Ectodermal cell (in vitro differentiated cells): ENCODE measurements at regions not wholly inside any gene's neighbourhood (a gene's known extent, or its start where the extent isn't known, plus 50 kb on each side); places are given as distances from the start of the nearest gene placed in this dataset.

ENCODE experiments used
- H3K27ac ChIP-seq: 2 replicates; pipeline ENCODE4 v1.7.0; 2013; ENCODE audit warnings: mild to moderate bottlenecking, low read depth, low read length; ENCODE audit not compliant: insufficient read depth, poor library complexity, severe bottlenecking
- H3K27me3 ChIP-seq: 2 replicates; pipeline ENCODE4 v1.7.0; 2013; ENCODE audit warnings: mild to moderate bottlenecking, low read length; ENCODE audit not compliant: insufficient read depth, control insufficient read depth, poor library complexity, severe bottlenecking
- H3K36me3 ChIP-seq: one replicate; pipeline ENCODE4 v1.7.0; 2013; ENCODE audit warnings: low read length; ENCODE audit not compliant: control insufficient read depth, insufficient read depth
- H3K4me1 ChIP-seq: one replicate; pipeline ENCODE4 v1.7.0; 2013; ENCODE audit warnings: low read length; ENCODE audit not compliant: control insufficient read depth, insufficient read depth
- H3K4me3 ChIP-seq: 2 replicates; pipeline ENCODE4 v1.7.0; 2013; ENCODE audit warnings: low read depth, low read length, control low read depth; ENCODE audit not compliant: insufficient read depth
- H3K9me3 ChIP-seq: 2 replicates; pipeline ENCODE4 v1.7.0; 2013; ENCODE audit warnings: mild to moderate bottlenecking, low read length, moderate library complexity; ENCODE audit not compliant: control insufficient read depth
- WGBS, 2 experiments: methylation state at CpG; one replicate each; pipeline ENCODE4 v1.1.7; 2013; ENCODE audit warnings: missing lambda C conversion rate in 2 of 2; 5-methylcytosine and 5-hydroxymethylcytosine counted together

DNA sequence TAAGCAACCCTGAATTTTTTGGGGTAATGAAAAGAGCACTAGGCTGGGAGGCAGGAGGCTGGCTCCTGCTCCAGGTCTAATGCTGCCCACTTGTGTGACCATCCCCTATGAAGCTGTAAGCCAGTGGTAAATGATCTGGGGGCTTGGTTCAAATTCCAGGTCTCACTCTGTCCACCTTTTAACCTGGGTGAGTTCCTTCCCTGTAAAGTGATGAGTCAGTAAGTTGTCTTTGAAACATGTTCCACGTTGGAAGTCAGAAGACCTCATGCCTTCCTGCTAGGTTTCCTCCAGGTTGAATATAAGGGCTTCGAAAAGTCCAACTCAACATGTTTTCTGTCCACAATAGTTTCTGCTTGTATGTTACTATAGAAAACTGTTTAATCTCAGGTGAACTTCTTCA is 160.9 kb upstream of the MYT1L start:
- no peaks in the 10 kb centered on the region for H3K4me1 ChIP-seq
- H3K36me3 ChIP-seq, result no peaks in the 10 kb centered on the region
- no peak overlapping the region for H3K4me3 ChIP-seq
- H3K27ac ChIP-seq, result no peak overlapping the region
- H3K27me3 ChIP-seq, result no peaks in the 10 kb centered on the region
- WGBS, 2 experiments, result 89 to 92% methylated on average over 1 to 2 of the region's 2 CpGs
- H3K9me3 ChIP-seq, result no peaks in the 10 kb centered on the region

- Histone ChIP-seq H3K27ac (no peak overlapping the region), H3K27me3 (no peaks in the 10 kb centered on the region), H3K4me1 (no peaks in the 10 kb centered on the region), H3K9me3 (no peaks in the 10 kb centered on the region), H3K4me3 (no peak overlapping the region), H3K36me3 (no peaks in the 10 kb centered on the region)
- WGBS, 2 experiments, result 95 to 97% methylated on average over 7 to 8 of the region's 8 CpGs
These were observed 153.2 kb upstream of the MYT1L start for GRCh38 chr2:2484301-2484700.

DNA sequence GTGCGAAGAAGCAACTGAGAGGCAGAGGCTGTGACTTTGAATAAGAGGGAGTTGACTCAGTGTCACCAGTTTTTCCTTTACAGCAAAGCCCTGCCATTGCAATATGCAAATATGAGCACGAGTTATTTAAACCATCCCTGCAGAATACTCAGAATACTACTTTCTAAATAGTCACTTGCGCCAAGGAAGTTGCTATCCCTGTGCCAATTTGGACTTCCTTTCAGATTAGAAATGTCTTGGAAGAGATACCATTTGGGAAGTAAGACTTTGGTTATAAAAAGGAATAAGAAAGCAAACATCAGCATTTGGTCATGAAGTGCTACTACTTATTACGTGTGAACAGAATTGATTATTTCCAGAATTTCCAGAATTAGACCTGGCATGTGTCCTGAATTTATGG is 151.8 kb upstream of the MYT1L start:
- no peaks in the 10 kb centered on the region for H3K36me3 ChIP-seq
- 93 to 98% methylated on average over 4 of the region's 4 CpGs for WGBS, 2 experiments
- no peak overlapping the region for H3K4me3 ChIP-seq
- H3K9me3 ChIP-seq, result no peaks in the 10 kb centered on the region
- H3K4me1 ChIP-seq, result no peaks in the 10 kb centered on the region
- no peaks in the 10 kb centered on the region for H3K27me3 ChIP-seq
- H3K27ac ChIP-seq, result no peak overlapping the region

DNA sequence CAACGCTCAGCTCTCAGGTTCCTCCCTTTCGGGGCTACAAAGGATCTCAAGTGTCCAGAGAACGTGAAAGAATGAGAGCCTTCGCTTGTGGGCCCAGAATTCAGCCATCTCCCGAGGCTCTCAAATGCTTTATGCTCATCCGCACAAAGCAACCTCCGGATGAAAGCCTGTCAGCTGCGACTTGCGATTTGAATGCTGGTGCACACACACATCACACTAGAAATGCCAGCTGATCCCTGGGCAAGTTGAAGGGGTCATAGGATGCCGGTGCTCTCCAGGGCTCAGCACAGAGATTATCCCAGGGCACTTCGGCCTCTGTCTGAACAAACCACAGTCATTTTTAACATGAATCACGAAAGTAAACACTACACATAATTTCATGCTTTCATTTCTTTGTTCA is 141.8 kb upstream of the MYT1L start:
- Histone ChIP-seq H3K36me3 (no peaks in the 10 kb centered on the region), H3K27ac (no peak overlapping the region), H3K4me1 (no peaks in the 10 kb centered on the region), H3K9me3 (no peaks in the 10 kb centered on the region), H3K4me3 (no peak overlapping the region), H3K27me3 (no peaks in the 10 kb centered on the region)
- WGBS, 2 experiments, result 91% methylated on average over 12 of the region's 12 CpGs

DNA sequence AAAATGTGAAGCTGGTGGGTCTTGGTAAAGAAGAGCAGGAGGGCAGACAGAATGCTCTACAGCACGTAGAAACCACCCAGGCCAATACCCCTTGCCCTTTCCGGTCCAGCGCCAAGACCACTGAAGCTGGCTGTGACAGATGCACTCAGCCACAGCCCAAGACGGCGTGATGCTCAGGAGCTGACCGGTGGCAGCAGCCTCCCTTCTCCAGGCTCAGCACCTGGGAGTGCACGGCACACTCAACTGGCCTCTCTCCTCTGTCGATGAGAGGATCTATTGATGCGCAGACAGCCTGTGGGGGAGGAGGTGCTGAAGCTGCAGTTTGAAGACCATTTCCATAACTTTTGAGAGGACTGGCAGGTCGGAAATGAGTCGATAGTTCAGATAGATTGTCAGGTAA is 141.0 kb upstream of the MYT1L start:
- no peaks in the 10 kb centered on the region for H3K27me3 ChIP-seq
- H3K9me3 ChIP-seq, result no peaks in the 10 kb centered on the region
- H3K27ac ChIP-seq, result no peak overlapping the region
- H3K4me1 ChIP-seq, result no peaks in the 10 kb centered on the region
- H3K4me3 ChIP-seq, result no peak overlapping the region
- 91 to 95% methylated on average over 11 of the region's 11 CpGs for WGBS, 2 experiments
- H3K36me3 ChIP-seq, result no peaks in the 10 kb centered on the region

GRCh38 chr2:2466534-2466933 is 135.5 kb upstream of the MYT1L start:
- H3K4me3 ChIP-seq, result no peak overlapping the region
- H3K27ac ChIP-seq, result no peak overlapping the region
- no peaks in the 10 kb centered on the region for H3K27me3 ChIP-seq
- H3K9me3 ChIP-seq, result no peaks in the 10 kb centered on the region
- H3K36me3 ChIP-seq, result no peaks in the 10 kb centered on the region
- H3K4me1 ChIP-seq, result no peaks in the 10 kb centered on the region
- 94 to 95% methylated on average over 9 of the region's 9 CpGs for WGBS, 2 experiments

DNA sequence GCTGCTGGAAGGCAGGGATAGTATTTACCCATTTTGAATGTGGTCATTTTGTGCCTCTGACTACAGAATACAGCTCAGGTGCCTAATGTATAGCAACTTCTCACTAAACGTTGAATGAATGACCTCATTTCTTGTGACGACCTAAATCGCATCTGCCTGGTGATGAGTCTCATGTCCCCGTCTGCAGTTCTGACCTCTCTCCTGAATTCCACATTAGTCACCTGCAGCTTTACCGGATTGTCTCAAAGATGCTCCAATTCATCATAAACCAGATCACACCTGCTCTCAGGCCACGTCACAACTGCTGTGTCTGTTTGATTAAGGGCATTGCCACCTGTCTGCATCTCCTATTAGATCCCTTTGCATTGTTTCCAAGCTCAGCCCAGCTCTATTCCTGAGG is 133.6 kb upstream of the MYT1L start:
- WGBS, 2 experiments, result 89 to 94% methylated on average over 6 of the region's 6 CpGs
- Histone ChIP-seq H3K4me3 (no peak overlapping the region), H3K36me3 (no peaks in the 10 kb centered on the region), H3K27ac (no peak overlapping the region), H3K9me3 (no peaks in the 10 kb centered on the region), H3K4me1 (no peaks in the 10 kb centered on the region), H3K27me3 (no peaks in the 10 kb centered on the region)

DNA sequence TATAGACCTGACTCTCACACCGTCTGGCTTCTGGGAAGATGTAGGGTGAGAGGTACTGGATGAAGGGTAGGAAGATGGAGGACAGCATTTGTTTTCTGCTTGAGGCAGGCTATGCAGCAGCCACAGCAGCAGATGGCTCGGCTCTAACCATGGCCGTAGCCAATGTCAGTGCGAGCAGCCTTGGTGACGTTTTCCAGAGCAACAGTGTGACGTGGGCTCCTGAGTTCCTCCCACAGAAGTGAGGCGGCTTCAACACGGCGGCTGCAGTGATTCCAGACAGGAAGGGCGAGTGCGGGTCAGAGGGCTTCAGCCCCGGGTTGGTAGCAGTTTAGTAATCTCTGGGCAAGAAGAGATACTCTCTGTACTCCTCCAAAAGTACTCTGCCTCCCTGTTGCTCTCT is 133.0 kb upstream of the MYT1L start:
- no peaks in the 10 kb centered on the region for H3K36me3 ChIP-seq
- H3K27me3 ChIP-seq, result no peaks in the 10 kb centered on the region
- H3K27ac ChIP-seq, result no peak overlapping the region
- WGBS, 2 experiments, result 92 to 93% methylated on average over 12 of the region's 12 CpGs
- no peaks in the 10 kb centered on the region for H3K4me1 ChIP-seq
- H3K9me3 ChIP-seq, result no peaks in the 10 kb centered on the region
- H3K4me3 ChIP-seq, result no peak overlapping the region

- no peak overlapping the region for H3K27ac ChIP-seq
- H3K27me3 ChIP-seq, result no peaks in the 10 kb centered on the region
- 82 to 85% methylated on average over 7 of the region's 7 CpGs for WGBS, 2 experiments
- H3K9me3 ChIP-seq, result no peaks in the 10 kb centered on the region
- no peak overlapping the region for H3K4me3 ChIP-seq
- no peaks in the 10 kb centered on the region for H3K4me1 ChIP-seq
- H3K36me3 ChIP-seq, result no peaks in the 10 kb centered on the region
These were observed 125.6 kb upstream of the MYT1L start for GRCh38 chr2:2456721-2457120.

GRCh38 chr2:2455151-2455550 is 124.1 kb upstream of the MYT1L start:
- no peak overlapping the region for H3K27ac ChIP-seq
- H3K4me3 ChIP-seq, result no peak overlapping the region
- H3K27me3 ChIP-seq, result no peaks in the 10 kb centered on the region
- 92 to 95% methylated on average over 3 to 6 of the region's 6 CpGs for WGBS, 2 experiments
- H3K4me1 ChIP-seq, result no peaks in the 10 kb centered on the region
- H3K9me3 ChIP-seq, result no peaks in the 10 kb centered on the region
- no peaks in the 10 kb centered on the region for H3K36me3 ChIP-seq

GRCh38 chr2:2452961-2453360 is 121.9 kb upstream of the MYT1L start:
- no peak overlapping the region for H3K4me3 ChIP-seq
- H3K9me3 ChIP-seq, result no peaks in the 10 kb centered on the region
- 89 to 92% methylated on average over 4 of the region's 4 CpGs for WGBS, 2 experiments
- H3K27ac ChIP-seq, result no peak overlapping the region
- H3K36me3 ChIP-seq, result no peaks in the 10 kb centered on the region
- H3K27me3 ChIP-seq, result no peaks in the 10 kb centered on the region
- H3K4me1 ChIP-seq, result no peaks in the 10 kb centered on the region
